ENCODE measurements at regions not wholly inside any gene's neighbourhood (a gene's known extent, or its start where the extent isn't known, plus 50 kb on each side); places are given as distances from the start of the nearest gene placed in this dataset.

DNA sequence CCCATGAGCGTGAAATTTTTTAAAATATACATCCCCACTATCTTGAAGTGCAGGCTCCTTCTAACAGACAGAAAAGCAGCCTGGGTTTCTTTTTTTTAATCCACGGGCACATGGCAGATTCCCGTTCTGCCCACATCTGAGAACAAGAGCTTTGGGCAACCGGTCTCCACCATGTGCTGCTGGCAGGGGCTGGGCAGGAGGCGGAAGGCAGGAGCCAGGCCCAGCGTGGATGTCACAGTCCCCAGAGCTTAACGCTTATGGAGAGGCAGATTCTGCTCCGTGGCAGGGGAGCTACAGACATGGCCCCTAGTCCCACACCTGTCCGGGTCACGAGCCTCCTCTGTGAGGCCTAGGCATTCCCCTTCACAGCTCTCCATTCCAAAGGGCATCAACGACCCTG is 503.0 kb upstream of the MYT1L start:
- 77% methylated on average over 11 of the region's 11 CpGs for WGBS
- H2BK12ac ChIP-seq (ENCODE audit: low read length in 2 of 2) = no peak overlapping the region
- H4K91ac ChIP-seq (ENCODE audit: low read length) = no peak overlapping the region
- H3K23ac ChIP-seq (ENCODE audit: low read length in 2 of 2) = no peak overlapping the region
- H3K4ac ChIP-seq (ENCODE audit: low read depth in 1 of 2, low read length in 2 of 2) = no peak overlapping the region
- H3K4me3 ChIP-seq (ENCODE audit: insufficient read depth in 1 of 2, low read depth in 1 of 2, low read length in 2 of 2) = no peak overlapping the region
- no peaks in the 10 kb centered on the region for H3K4me1 ChIP-seq (ENCODE audit: control insufficient read depth, insufficient read depth, low read depth, low read length)
- H3K4me2 ChIP-seq (ENCODE audit: low read length, poor library complexity, severe bottlenecking) = no peak overlapping the region
- H4K8ac ChIP-seq (ENCODE audit: low read length) = no peak overlapping the region
- no peak overlapping the region for H2BK15ac ChIP-seq (ENCODE audit: low read depth, poor library complexity, severe bottlenecking)
- no peak overlapping the region for H2BK5ac ChIP-seq (ENCODE audit: low read depth, low read length, poor library complexity, severe bottlenecking)
- no peaks in the 10 kb centered on the region for H3K36me3 ChIP-seq (ENCODE audit: control insufficient read depth in 1 of 2, insufficient read depth in 2 of 2, low read depth in 1 of 2, low read length in 2 of 2)
- H3K18ac ChIP-seq (ENCODE audit: low read depth in 1 of 2, low read length in 2 of 2) = no peak overlapping the region
- H2AFZ ChIP-seq (ENCODE audit: low read depth, low read length) = no peak overlapping the region
- no peak for DNase-seq
- H3K27me3 ChIP-seq (ENCODE audit: control insufficient read depth in 1 of 2, insufficient read depth in 1 of 2, low read length in 2 of 2) = no peaks in the 10 kb centered on the region
- H3K27ac ChIP-seq (ENCODE audit: low read length, poor library complexity, severe bottlenecking) = no peak overlapping the region
- H3K9ac ChIP-seq (ENCODE audit: low read length) = no peak overlapping the region
- H3K79me1 ChIP-seq (replicated peaks; ENCODE audit: low read length, poor library complexity, severe bottlenecking) = no peaks in the 10 kb centered on the region
- no peak overlapping the region for H2AK5ac ChIP-seq (ENCODE audit: low read length, severe bottlenecking)
- no peak overlapping the region for H2BK120ac ChIP-seq (ENCODE audit: low read depth, low read length)
- no peak overlapping the region for H3K14ac ChIP-seq (ENCODE audit: low read length in 2 of 2)
- H3K9me3 ChIP-seq (ENCODE audit: control insufficient read depth, low read length) = no peaks in the 10 kb centered on the region

DNA sequence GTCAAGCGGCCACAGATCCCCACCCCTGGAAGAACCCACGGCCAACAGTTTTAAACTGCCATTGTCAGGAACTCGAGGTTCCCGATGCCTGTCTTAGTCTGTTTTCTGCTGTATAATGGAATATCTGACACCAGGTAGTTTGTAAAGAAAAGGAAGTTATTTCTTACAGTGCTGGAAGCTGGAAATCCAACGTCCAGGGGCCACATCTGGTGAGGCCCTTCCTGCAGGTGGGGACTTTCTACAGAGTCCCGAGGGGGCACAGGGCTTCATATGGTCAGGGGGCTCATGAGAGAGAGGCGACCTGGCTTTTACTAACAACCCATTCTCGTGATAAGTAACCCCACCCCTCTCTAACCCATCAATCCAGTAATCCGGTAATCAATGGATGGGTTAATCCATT is 501.6 kb upstream of the MYT1L start:
- Histone ChIP-seq H4K91ac (ENCODE audit: low read length) (no peak overlapping the region), H3K4me1 (ENCODE audit: control insufficient read depth, insufficient read depth, low read depth, low read length) (no peaks in the 10 kb centered on the region), H3K14ac (ENCODE audit: low read length in 2 of 2) (no peak overlapping the region), H4K8ac (ENCODE audit: low read length) (no peak overlapping the region), H3K9me3 (ENCODE audit: control insufficient read depth, low read length) (no peaks in the 10 kb centered on the region), H3K9ac (ENCODE audit: low read length) (no peak overlapping the region), H3K18ac (ENCODE audit: low read depth in 1 of 2, low read length in 2 of 2) (no peak overlapping the region), H3K4me2 (ENCODE audit: low read length, poor library complexity, severe bottlenecking) (no peak overlapping the region), H3K27ac (ENCODE audit: low read length, poor library complexity, severe bottlenecking) (no peak overlapping the region), H2AK5ac (ENCODE audit: low read length, severe bottlenecking) (no peak overlapping the region), H3K27me3 (ENCODE audit: control insufficient read depth in 1 of 2, insufficient read depth in 1 of 2, low read length in 2 of 2) (no peaks in the 10 kb centered on the region), H3K36me3 (ENCODE audit: control insufficient read depth in 1 of 2, insufficient read depth in 2 of 2, low read depth in 1 of 2, low read length in 2 of 2) (no peaks in the 10 kb centered on the region), H3K79me1 (replicated peaks; ENCODE audit: low read length, poor library complexity, severe bottlenecking) (no peaks in the 10 kb centered on the region), H3K4me3 (ENCODE audit: insufficient read depth in 1 of 2, low read depth in 1 of 2, low read length in 2 of 2) (no peak overlapping the region), H2BK120ac (ENCODE audit: low read depth, low read length) (no peak overlapping the region), H2BK12ac (ENCODE audit: low read length in 2 of 2) (no peak overlapping the region), H3K4ac (ENCODE audit: low read depth in 1 of 2, low read length in 2 of 2) (no peak overlapping the region), H2AFZ (ENCODE audit: low read depth, low read length) (no peak overlapping the region), H2BK5ac (ENCODE audit: low read depth, low read length, poor library complexity, severe bottlenecking) (no peak overlapping the region), H3K23ac (ENCODE audit: low read length in 2 of 2) (no peak overlapping the region), H2BK15ac (ENCODE audit: low read depth, poor library complexity, severe bottlenecking) (no peak overlapping the region)
- 65% methylated on average over 9 of the region's 9 CpGs for WGBS
- DNase-seq = no peak

DNA sequence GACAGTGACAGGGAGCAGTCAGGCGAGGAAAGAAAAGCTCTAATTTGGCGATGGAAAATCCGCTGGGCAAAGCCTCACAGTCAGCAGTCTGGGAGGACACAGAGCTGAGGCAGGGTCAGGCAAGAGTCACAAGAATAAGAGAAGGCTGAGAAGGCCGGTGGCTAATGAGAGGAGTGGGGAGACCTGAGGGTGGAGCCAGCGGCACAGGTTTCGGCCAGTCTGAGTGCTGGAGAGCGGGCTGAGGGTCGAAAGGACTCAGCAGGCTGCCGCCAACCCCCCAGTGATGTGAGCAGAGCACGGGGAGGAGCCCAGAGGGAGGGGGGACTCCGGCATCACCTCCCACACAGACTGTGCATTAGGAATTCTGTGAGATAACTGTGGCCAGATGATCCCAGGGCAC is 500.6 kb upstream of the MYT1L start:
- Histone ChIP-seq H3K79me1 (replicated peaks; ENCODE audit: low read length, poor library complexity, severe bottlenecking) (no peaks in the 10 kb centered on the region), H3K4me3 (ENCODE audit: insufficient read depth in 1 of 2, low read depth in 1 of 2, low read length in 2 of 2) (no peak overlapping the region), H3K9ac (ENCODE audit: low read length) (no peak overlapping the region), H3K4me2 (ENCODE audit: low read length, poor library complexity, severe bottlenecking) (no peak overlapping the region), H4K8ac (ENCODE audit: low read length) (no peak overlapping the region), H3K4me1 (ENCODE audit: control insufficient read depth, insufficient read depth, low read depth, low read length) (no peaks in the 10 kb centered on the region), H2BK12ac (ENCODE audit: low read length in 2 of 2) (no peak overlapping the region), H3K27me3 (ENCODE audit: control insufficient read depth in 1 of 2, insufficient read depth in 1 of 2, low read length in 2 of 2) (no peaks in the 10 kb centered on the region), H3K36me3 (ENCODE audit: control insufficient read depth in 1 of 2, insufficient read depth in 2 of 2, low read depth in 1 of 2, low read length in 2 of 2) (no peaks in the 10 kb centered on the region), H3K9me3 (ENCODE audit: control insufficient read depth, low read length) (no peaks in the 10 kb centered on the region), H2AK5ac (ENCODE audit: low read length, severe bottlenecking) (no peak overlapping the region), H3K4ac (ENCODE audit: low read depth in 1 of 2, low read length in 2 of 2) (no peak overlapping the region), H3K18ac (ENCODE audit: low read depth in 1 of 2, low read length in 2 of 2) (no peak overlapping the region), H2BK120ac (ENCODE audit: low read depth, low read length) (no peak overlapping the region), H4K91ac (ENCODE audit: low read length) (no peak overlapping the region), H3K14ac (ENCODE audit: low read length in 2 of 2) (no peak overlapping the region), H2BK15ac (ENCODE audit: low read depth, poor library complexity, severe bottlenecking) (no peak overlapping the region), H2AFZ (ENCODE audit: low read depth, low read length) (no peak overlapping the region), H3K27ac (ENCODE audit: low read length, poor library complexity, severe bottlenecking) (no peak overlapping the region), H3K23ac (ENCODE audit: low read length in 2 of 2) (no peak overlapping the region), H2BK5ac (ENCODE audit: low read depth, low read length, poor library complexity, severe bottlenecking) (no peak overlapping the region)
- WGBS = 31% methylated on average over 9 of the region's 11 CpGs
- no peak for DNase-seq

DNA sequence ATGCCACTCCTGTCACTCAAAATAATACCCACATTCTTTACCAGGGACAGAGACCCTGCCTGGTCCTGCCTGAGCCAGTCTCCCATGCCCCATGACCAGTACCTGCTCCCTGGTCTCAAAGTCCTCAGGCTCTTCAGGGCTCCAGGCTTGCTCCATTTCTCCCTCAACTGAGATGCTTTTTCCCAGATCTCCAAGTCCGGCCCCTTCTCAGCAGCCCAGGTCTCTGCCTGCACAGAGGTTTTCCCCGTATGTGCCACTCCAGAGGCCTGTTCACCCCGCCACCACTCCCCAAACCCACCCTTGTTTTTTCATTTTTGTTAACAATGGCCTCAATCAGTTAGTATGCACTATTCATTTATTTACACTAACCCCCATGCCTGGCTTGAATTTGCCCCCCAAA is 499.5 kb upstream of the MYT1L start:
- no peak overlapping the region for H2BK12ac ChIP-seq (ENCODE audit: low read length in 2 of 2)
- no peak overlapping the region for H2AFZ ChIP-seq (ENCODE audit: low read depth, low read length)
- H3K9ac ChIP-seq (ENCODE audit: low read length) = no peak overlapping the region
- H3K36me3 ChIP-seq (ENCODE audit: control insufficient read depth in 1 of 2, insufficient read depth in 2 of 2, low read depth in 1 of 2, low read length in 2 of 2) = no peaks in the 10 kb centered on the region
- H2BK15ac ChIP-seq (ENCODE audit: low read depth, poor library complexity, severe bottlenecking) = no peak overlapping the region
- H3K9me3 ChIP-seq (ENCODE audit: control insufficient read depth, low read length) = no peaks in the 10 kb centered on the region
- H3K23ac ChIP-seq (ENCODE audit: low read length in 2 of 2) = no peak overlapping the region
- H3K14ac ChIP-seq (ENCODE audit: low read length in 2 of 2) = no peak overlapping the region
- H3K18ac ChIP-seq (ENCODE audit: low read depth in 1 of 2, low read length in 2 of 2) = no peak overlapping the region
- WGBS = 67% methylated on average over 3 of the region's 3 CpGs
- no peak overlapping the region for H3K4me2 ChIP-seq (ENCODE audit: low read length, poor library complexity, severe bottlenecking)
- H2AK5ac ChIP-seq (ENCODE audit: low read length, severe bottlenecking) = no peak overlapping the region
- H4K91ac ChIP-seq (ENCODE audit: low read length) = no peak overlapping the region
- no peak overlapping the region for H3K27ac ChIP-seq (ENCODE audit: low read length, poor library complexity, severe bottlenecking)
- no peak for DNase-seq
- no peaks in the 10 kb centered on the region for H3K4me1 ChIP-seq (ENCODE audit: control insufficient read depth, insufficient read depth, low read depth, low read length)
- H3K4ac ChIP-seq (ENCODE audit: low read depth in 1 of 2, low read length in 2 of 2) = no peak overlapping the region
- no peak overlapping the region for H2BK120ac ChIP-seq (ENCODE audit: low read depth, low read length)
- H3K4me3 ChIP-seq (ENCODE audit: insufficient read depth in 1 of 2, low read depth in 1 of 2, low read length in 2 of 2) = no peak overlapping the region
- H2BK5ac ChIP-seq (ENCODE audit: low read depth, low read length, poor library complexity, severe bottlenecking) = no peak overlapping the region
- H3K27me3 ChIP-seq (ENCODE audit: control insufficient read depth in 1 of 2, insufficient read depth in 1 of 2, low read length in 2 of 2) = no peaks in the 10 kb centered on the region
- no peaks in the 10 kb centered on the region for H3K79me1 ChIP-seq (replicated peaks; ENCODE audit: low read length, poor library complexity, severe bottlenecking)
- no peak overlapping the region for H4K8ac ChIP-seq (ENCODE audit: low read length)

All from mesenchymal stem cell (in vitro differentiated cells and primary cell).